TTC549 (cell line): ENCODE measurements at regions not wholly inside any gene's neighbourhood (a gene's known extent, or its start where the extent isn't known, plus 50 kb on each side); places are given as distances from the start of the nearest gene placed in this dataset.
A peak's percentile ranks its signal among the peaks of the same experiment; 100 is the strongest.

Experiments
- FAIRE-seq: peaks from 2 replicates; lab custom pipeline; 2012; peaks lifted over from hg19 to GRCh38; lab: Jason Lieb, UNC

DNA sequence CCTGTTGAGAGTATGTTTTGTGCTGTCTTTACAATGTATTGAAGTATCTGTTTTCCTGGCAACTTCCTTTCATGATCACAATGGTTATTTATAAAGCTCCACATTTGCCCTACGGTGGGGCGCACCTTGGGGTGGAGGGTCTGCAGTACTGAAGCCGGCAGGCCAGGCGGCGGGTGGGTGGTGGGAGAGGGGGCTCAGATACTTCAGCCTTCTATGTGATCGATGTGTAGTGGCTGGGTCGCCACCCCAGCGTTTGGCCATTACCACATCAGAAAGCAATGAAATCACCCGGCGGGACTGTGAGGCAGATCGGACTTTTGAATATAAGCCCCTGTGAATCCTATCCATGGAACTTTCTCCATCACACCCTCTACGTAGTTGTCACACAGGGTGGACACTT is 196.6 kb downstream of the FOXL1 start:
- FAIRE-seq, result no peak

DNA sequence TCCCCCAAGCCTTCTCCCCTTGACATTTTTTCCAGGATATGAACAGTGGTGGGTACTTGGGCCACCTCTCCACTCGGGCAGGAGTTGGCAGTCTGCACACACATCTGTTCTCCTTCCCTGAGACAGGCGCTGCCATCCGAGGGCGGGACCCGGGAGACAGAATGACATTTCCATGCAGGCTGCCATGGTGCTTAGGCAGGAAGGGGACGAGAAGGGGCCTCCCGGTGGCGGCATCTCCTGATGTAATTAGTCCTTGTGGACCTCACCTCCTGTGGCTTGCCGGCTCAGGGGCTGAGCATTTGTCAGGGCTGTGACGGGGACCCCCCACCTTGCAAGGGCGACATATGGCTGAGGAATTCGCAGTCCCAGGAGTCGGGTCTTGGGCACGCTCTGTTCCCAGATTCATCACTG is 197.2 kb downstream of the FOXL1 start:
- no peak for FAIRE-seq

DNA sequence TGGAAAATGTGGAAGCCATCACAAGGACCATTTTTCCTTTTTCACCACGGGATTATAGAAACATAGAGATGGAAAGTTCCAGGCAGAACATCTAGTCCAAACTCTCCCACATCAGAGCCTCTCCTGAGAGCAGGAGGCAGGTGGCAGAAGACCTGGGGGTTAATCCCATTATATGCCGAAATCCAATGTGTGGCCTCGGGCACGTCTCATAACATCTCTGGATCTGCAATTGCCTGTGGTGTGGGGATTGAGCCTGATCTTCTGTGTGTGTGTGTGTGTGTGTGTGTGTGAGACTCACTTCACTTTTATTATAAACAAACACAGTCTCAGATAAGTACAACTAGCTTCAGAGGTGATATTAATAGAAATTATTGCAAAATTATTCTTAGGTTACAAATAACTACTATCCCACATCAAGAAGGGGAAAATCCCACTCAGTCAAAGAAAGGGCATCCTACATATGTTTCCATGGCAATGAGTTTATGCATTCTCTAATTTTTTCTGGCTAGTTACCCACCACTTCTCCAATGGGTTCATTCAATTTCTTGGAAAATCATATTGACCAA is 199.1 kb downstream of the FOXL1 start:
- FAIRE-seq, result no peak

DNA sequence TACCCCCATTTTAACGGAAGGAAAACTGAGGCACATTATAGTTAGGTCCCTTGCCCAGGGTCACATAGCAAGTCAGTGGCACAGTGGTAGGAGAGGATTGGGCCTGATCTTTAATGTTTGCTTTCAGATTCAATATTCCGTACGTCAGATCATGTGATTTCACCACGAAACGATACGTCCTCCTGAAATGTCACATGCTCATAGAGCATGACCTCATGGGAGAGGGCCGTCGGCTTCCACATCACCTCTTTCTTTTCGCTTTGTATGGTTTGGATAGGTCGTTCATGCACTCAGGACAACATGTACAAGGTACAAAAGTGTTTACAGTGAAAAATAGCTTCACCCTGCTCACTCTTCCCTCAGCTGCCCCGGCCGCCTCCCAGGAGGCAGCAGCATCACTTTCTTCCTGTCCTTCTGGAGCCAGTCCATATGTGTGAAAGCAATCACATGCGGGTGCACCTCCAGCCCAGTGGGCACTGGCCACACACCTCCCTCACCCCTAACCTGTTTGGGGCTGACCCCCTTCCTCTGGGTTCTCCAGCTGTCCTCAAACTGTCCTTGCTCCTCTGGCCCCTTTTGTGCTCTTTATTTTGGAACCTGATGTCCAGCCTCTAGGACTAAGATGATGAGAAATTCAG is 199.9 kb downstream of the FOXL1 start:
- FAIRE-seq, result no peak

DNA sequence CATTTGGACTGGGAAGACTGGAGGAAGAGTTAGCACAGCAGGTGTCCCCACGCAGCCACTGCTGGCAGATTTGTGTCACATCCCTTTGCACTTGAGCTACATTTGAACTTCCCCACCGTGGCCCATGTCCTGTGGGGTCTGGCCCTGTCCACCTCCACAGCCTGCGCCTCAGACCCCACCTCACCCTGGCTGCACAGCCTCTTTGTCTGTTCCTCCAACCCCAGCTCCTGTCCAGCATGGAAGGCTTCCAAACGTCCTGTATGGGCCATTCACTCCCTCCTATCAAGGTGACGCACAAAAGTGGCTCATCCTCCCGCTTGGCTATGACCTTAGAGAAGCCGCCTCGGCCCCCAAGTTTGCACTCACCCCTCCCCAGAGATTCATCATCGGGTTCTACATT is 200.6 kb downstream of the FOXL1 start:
- no peak for FAIRE-seq

DNA sequence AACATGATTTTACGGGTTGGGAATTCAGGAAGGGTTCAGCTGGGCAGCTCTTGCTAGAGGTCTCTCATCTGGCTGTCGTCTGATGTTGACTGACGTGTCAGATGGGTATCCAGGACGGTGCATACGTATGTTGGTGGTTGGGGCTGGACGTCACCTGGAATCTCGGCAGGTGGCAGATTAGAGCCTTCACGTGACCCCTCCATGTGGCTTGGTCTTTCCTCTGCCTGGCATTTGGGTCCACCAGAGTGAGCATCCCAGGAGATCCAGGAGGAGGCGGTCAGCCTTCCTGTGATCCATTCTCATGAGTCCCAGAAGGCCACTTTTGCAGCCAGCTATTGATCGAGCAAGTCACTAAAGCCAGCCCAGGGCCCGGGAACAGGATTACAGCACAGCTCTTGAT is 202.7 kb downstream of the FOXL1 start:
- FAIRE-seq, result no peak

DNA sequence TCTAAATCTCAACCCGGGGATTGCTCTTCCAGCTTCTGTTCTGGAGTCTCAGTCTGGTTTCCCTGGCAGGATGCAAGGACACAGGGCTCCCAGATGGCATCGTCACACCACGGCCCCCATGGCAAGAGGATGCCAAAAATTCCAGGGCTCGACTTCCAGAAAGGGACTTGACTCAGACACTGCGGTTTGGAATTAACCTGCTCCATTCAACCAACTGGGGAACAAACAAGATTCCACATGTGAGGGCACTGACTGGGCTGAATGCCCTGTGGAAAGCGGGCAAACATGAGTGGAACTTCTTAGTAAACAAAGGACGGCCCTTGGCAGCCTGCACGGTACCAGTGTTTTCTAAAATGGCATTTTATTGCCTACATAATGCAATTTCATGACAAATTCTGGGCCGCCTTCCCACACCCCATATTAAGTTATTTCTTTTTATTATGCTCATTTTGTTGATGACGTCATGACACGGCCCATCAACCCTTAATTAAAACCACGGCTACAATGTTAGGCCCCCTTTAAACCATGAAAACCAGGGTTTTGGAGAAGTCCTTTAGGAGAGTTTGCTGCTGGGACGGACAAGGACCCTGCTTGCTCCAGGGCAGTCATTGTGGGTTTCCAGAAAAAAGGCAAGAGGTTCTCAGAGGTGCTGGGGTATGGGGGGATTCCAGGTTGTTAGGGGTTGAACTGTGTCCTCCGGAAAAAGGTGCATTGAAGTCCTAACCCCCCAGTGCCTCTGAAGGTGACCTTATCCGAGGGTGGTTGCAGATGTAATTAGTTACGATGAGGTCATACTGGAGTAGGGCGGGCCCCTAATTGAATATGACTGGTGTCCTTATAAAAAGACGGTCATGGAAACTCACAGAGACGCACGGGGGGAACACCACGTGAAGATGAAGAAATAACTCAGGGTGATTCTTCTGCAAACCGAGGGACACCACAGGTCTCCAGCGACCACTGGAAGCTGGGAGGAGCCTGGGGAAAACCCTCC is 205.6 kb downstream of the FOXL1 start:
- FAIRE-seq, result no peak

DNA sequence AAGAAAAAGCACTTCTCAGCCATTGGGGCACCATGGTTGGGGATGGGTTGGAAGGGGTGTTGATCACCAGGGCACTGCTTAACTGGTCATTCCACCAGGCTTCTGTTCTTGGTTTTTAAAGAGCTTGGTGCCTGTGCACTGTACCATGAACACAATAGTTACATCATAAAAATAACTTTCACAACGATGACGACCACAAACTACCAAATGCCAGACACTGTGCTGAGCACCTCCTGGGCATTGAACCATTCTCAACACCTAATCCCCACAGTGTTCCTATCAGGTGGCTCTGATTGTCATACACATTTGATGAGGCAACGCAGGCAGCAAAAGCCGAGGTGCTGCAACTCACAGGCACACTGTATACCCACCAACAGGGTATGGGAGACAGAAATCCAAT is 208.0 kb downstream of the FOXL1 start:
- FAIRE-seq, result no peak

DNA sequence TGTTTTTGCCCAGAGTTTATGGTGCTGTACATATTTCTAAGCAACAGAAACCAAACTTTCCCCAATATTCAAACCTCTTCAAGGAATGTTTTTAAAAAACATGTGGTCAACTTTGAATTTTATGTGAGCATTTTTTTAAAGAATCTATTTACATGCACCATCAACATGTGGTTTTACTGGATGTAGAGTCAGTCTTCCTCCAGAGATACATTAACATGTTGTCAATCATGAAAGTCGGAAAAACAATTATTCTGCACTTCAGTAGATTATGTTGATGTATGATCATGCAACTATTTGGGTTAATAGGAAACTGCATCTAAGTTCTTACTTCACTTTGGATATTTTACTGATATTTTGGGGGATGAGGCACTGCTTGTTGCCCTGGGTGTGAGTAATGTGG is 208.6 kb downstream of the FOXL1 start:
- FAIRE-seq, result no peak

DNA sequence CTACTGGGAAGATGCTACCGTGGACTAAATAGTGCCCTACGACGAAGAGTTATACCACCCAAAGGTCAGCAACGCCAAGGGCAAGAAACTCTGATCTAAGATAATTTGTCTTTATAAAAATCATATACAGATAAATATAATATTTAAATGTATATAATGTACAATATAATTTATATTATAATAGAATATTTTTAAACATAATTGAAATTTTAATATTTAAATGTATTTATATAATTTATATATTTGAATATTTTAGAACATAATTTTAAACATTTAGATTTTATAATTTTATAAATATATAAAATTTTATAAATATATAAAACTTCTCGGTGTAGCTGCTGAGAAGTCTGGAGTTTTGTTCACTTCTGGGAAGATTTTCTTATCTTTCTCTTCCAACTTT is 209.2 kb downstream of the FOXL1 start:
- peak; percentile 92 for FAIRE-seq

DNA sequence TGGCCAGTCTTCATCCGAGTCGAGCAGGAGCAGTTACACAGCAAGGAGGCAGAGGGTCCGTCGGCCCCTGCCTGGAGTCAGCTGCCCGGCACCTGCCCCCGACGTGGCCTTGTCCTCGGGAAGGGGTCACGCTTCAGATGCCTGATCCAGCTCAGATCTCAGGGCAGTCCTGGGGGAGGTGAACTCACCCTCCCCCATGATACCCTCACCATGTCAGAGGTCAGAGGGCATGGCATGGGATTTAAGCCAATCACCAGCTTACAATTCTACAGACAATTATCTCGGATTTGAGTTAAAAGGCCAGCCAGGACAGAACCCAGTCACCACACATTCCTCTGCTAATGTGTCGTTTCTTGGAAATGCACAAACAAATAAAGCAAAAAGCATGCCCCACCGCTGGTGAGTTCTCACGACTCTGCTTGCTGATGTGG is 211.3 kb downstream of the FOXL1 start:
- no peak for FAIRE-seq

DNA sequence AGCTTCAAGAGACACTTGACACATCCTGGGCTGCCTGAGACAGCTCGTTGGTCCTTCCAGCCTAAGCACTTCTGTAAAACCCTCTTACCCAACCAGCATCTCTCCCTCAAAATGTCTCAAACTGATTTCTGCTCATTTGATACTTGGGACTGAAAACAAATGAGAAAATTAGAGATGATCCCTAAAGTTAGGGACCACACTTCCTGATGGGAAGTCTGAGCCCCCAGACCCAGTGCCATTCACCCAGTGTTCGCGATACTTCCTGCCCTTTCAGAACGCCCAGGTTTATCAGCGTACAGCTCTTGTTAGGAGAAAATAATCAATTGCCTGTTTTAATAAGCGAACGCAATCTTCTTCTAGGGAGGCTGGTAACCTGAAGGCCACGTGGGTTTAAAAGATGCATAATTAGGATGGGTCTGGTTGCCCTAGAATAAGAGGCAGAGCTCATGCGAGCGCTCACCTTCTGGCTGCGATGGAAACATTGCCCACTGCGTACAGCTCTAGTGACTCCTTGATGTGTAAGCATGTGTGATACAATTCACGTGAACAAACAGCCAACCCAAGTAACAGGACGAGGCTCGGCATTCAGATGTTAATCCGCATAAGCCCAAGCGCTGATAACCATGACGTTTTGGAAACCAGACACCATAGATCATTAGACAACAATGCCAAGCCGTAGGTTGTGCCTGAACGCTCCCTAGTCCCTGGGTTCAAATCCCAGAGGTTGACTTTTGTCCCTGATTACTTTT is 213.1 kb downstream of the FOXL1 start:
- no peak for FAIRE-seq

DNA sequence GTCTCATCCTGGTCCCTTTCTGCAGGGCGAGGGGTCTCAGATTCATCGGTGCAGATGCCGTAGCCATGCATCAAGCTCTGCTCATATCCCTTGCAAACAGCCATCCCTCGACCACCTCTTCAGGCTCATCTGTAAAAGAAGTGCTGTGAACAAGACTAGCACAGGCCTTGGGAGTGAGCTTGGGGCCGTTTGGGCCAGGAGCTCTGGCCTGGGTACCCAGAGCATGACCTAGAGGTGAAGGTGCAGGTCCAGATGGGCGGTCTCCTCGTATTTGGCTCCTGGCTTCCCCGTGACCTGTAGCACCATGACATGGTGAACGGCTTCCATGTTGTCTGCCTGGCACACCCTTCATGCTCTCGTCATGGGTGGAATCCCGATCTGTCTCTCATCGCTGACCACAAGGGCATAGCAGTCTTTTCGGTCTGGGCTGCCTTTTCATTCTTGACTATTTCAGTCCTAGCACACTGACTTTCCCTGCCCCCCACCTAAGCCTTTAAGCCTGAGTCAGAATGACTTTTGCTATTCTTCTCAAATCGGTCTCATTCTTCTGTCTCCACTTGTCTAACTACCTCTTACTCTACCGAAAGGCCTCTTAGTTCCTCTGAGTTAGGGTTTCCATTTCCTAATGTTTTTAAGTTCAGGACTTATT is 216.0 kb downstream of the FOXL1 start:
- no peak for FAIRE-seq

DNA sequence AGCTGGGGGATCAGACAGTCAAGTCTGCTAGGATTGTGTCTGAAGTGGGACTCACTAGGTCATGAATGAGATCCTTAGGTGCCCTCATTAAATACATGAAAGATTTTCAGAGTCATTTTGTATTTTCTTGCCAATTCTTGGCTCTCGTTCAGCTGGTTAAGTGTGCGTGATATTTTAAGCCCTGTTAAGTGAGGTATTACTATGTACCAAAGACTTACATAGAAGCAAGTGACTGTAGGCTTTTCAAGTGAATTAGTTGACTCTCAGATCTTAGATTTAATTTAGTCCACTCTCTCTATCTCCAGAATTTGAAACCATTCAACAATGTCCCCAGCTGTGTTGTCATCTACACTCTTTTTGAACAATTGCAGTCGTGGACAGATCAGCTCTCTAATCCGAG is 219.4 kb downstream of the FOXL1 start:
- FAIRE-seq, result no peak

DNA sequence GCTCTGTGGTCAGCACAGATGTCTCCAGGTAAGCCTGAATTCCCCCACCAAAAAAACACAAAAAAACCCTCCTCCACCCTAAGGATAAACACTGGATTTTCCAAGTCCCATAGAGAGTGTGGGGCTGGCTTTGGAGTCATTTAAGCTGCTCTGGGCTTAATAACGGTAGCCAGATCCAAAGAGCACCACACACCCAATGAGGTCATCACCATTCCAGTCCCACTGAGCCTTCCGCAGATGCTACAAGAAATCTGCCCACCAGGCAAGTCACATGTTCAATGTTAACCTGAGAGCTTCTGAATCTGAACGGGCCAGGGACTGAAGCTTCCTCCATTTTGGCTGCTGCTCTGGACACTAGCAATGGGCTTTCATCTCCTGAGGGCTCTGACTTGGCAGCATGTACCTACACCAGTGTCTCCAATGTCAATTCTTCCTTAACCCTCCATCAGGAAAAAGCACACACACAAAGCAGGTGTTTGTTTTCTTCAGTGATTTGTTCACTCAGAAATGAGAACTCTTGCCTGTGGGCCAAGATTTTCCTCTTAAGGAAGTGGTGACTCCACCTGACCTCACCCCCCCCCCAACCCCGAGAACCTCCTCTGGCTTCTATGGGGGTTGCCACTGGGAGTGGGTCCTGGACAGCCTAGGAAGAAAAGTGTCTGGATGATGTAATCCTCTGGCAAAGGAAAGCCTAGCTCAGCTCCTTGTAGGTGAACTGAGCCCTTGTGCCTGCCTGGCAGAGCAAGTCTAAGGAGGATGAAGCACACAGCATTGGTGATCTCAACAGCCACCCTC is 220.1 kb downstream of the FOXL1 start:
- FAIRE-seq, result no peak

DNA sequence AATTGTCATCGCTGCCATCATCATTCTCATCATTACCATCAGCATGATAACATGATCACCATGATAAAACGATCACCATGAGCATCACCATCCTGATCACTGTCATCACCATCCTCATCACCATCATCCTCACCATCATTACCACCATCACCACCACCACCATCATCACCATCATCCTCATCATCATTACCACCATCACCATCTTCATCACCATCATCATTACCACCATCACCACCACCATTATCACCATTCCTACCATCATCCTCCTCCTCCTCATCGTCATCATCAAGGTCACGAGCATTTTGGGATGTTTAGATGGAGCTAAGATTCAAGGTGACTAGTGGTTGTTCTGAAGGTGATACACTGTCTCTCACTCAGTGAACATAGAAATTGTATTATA is 221.0 kb downstream of the FOXL1 start:
- no peak for FAIRE-seq

DNA sequence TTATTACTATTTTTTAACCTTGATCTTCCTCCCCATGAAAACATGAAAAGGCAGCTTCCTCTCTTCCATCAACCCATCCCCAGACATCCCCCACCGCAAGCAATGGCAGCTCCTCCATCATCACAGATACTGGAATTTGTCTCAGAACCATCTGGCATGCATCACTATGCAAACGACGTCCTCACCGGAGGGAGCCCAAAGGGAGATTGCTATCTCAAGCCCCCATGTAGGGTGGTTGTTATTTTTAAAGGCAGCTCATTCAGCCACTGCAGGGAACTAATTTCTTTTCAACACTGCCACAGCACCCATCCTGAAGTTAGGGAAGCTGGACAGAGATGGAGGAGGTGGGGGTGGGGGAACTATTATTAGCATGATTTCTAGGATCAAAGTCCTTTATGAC is 222.5 kb downstream of the FOXL1 start:
- no peak for FAIRE-seq

DNA sequence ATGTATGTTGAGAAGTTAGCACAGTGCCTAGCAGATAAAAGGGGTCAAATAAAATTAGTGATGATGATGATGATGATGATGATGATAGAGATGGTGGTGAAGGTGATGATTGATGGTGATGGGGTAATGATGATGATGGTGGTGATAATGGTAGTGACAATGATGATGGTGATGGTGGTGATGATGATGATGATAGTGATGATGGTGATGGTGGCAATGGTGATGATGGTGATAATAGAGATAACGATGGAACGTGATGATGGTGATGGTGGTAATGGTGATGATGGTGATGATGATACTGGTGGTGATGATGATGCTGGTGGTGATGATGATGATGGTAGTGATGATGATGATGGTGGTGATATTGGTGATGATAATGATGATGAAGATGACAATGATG is 223.7 kb downstream of the FOXL1 start:
- no peak for FAIRE-seq

DNA sequence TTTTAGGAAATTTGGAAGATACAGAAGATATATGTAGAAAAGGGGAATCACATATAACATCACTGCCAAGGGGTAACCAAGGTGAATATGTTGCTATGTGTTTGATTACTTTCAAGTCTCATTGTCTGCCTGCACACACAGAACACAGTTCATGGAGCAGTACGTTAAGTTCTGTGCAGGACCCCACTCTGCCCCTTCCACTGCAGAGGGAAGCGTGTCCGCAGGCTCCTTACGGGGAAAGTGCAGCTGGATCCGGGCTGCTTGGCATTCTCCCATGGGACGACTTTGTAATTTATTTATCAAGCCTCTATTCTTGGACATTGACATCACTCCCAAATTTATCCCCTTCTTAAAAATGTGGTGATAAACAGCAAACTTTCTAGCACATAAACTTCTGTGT is 226.8 kb downstream of the FOXL1 start:
- FAIRE-seq, result no peak

DNA sequence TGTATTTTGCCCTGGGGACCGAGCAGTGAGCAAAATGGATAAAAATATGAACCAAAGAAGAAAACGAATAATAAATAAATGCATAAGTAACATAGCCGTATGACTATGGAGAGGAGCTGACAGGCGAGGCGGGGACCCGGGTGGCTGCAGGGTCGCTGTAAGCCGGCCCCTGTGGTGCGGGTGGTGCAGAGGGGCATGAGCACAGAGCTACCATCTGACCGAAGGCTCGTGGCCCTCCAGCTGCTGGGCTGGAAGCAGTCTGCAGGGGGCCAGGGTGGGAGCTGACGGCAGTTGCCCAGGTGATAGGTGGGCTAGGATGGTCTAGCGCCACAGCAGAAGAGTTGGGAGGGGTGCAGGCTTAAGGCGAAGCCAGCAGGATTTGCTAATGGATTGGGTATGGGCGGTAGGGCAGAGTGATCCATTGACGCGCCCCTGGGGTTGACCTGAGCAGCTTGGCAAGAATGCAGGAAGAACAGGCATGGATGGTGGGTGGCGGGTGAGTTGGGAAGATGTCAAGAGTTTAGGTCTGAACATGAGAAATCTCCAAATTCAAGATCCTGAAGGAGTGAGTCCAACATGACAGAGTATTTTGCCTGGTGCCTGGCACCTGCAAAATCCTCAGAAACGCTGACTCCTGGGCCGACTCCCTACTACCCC is 228.0 kb downstream of the FOXL1 start:
- FAIRE-seq, result no peak

DNA sequence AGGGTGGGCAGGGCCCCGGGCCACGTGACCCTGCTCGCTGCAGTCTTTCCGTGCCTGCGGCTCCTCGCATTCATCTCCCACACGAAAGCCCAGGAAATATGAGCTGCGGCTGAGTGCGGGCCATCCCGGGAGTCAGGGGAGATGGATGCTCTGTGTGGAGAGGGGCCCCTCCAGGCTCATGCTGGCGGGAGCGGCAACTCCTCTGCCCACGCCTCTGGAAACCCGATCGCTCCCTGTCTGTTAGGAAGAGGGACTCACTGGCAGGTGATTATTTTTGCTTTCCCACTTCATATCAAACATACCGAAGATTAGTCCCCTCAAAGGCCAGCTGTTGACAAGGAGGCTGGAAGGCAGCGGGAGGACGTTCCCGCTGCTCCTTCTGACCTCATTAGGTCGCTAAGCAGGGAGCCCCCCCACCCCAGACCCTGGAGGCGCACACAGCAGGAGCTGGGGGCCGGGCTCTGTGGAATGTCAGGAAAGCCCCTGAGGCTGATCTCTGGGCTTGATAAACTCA is 228.5 kb downstream of the FOXL1 start:
- FAIRE-seq, result no peak
